ENCODE measurements at regions not wholly inside any gene's neighbourhood (a gene's known extent, or its start where the extent isn't known, plus 50 kb on each side); places are given as distances from the start of the nearest gene placed in this dataset.

- no peaks in the 10 kb centered on the region for H3K36me3 ChIP-seq (ENCODE audit: control insufficient read depth, insufficient read depth, low read length)
- TF ChIP-seq CTCF (IDR thresholded peaks at IDR 0.05) = no peak
- no peak overlapping the region for H3K4me3 ChIP-seq (ENCODE audit: low read depth, low read length)
- H3K27me3 ChIP-seq (ENCODE audit: control insufficient read depth, insufficient read depth, low read length) = no peaks in the 10 kb centered on the region
- no peaks in the 10 kb centered on the region for H3K79me2 ChIP-seq
- no peak overlapping the region for H3K9ac ChIP-seq
- no peak overlapping the region for H2AFZ ChIP-seq
- no peaks in the 10 kb centered on the region for H3K9me3 ChIP-seq (ENCODE audit: control insufficient read depth, low read length)
- no peak overlapping the region for H3K4me2 ChIP-seq (ENCODE audit: low read length)
- no peaks in the 10 kb centered on the region for H3K4me1 ChIP-seq
- no peak overlapping the region for H3K27ac ChIP-seq
Measured at GRCh38 chr2:196341277-196341841, 170.0 kb upstream of the STK17B start.

- H3K9me3 ChIP-seq (ENCODE audit: control insufficient read depth, low read length) = no peaks in the 10 kb centered on the region
- no peaks in the 10 kb centered on the region for H3K36me3 ChIP-seq (ENCODE audit: control insufficient read depth, insufficient read depth, low read length)
- H3K79me2 ChIP-seq = no peaks in the 10 kb centered on the region
- no peak overlapping the region for H3K27ac ChIP-seq
- TF ChIP-seq CTCF (IDR thresholded peaks at IDR 0.05) = no peak
- no peak overlapping the region for H3K9ac ChIP-seq
- no peaks in the 10 kb centered on the region for H3K4me1 ChIP-seq
- no peak overlapping the region for H3K4me2 ChIP-seq (ENCODE audit: low read length)
- no peak overlapping the region for H3K4me3 ChIP-seq (ENCODE audit: low read depth, low read length)
- no peak overlapping the region for H2AFZ ChIP-seq
- no peaks in the 10 kb centered on the region for H3K27me3 ChIP-seq (ENCODE audit: control insufficient read depth, insufficient read depth, low read length)
Measured at GRCh38 chr2:196344397-196344796, 173.0 kb upstream of the STK17B start.

- Histone ChIP-seq H3K79me2 (no peaks in the 10 kb centered on the region), H3K4me2 (ENCODE audit: low read length) (no peak overlapping the region), H3K4me3 (ENCODE audit: low read depth, low read length) (no peak overlapping the region), H3K9me3 (ENCODE audit: control insufficient read depth, low read length) (no peaks in the 10 kb centered on the region), H2AFZ (no peak overlapping the region), H3K27me3 (ENCODE audit: control insufficient read depth, insufficient read depth, low read length) (no peaks in the 10 kb centered on the region), H3K27ac (no peak overlapping the region), H3K9ac (no peak overlapping the region), H3K36me3 (ENCODE audit: control insufficient read depth, insufficient read depth, low read length) (no peaks in the 10 kb centered on the region), H3K4me1 (no peaks in the 10 kb centered on the region)
- no peak for TF ChIP-seq CTCF (IDR thresholded peaks at IDR 0.05)
Measured at GRCh38 chr2:196353717-196354116, 182.3 kb upstream of the STK17B start.

GRCh38 chr2:196354186-196354585, 182.8 kb upstream of the STK17B start:
- no peak overlapping the region for H3K4me2 ChIP-seq (ENCODE audit: low read length)
- H3K4me1 ChIP-seq = no peaks in the 10 kb centered on the region
- H3K36me3 ChIP-seq (ENCODE audit: control insufficient read depth, insufficient read depth, low read length) = no peaks in the 10 kb centered on the region

More at GRCh38 chr2:196354186-196354585, 182.8 kb upstream of the STK17B start:
- Histone ChIP-seq H3K9me3 (ENCODE audit: control insufficient read depth, low read length) (no peaks in the 10 kb centered on the region), H3K79me2 (no peaks in the 10 kb centered on the region), H3K27me3 (ENCODE audit: control insufficient read depth, insufficient read depth, low read length) (no peaks in the 10 kb centered on the region), H3K27ac (no peak overlapping the region), H2AFZ (no peak overlapping the region), H3K4me3 (ENCODE audit: low read depth, low read length) (no peak overlapping the region), H3K9ac (no peak overlapping the region)
- no peak for TF ChIP-seq CTCF (IDR thresholded peaks at IDR 0.05)
